ENCODE measurements at regions not wholly inside any gene's neighbourhood (a gene's known extent, or its start where the extent isn't known, plus 50 kb on each side); places are given as distances from the start of the nearest gene placed in this dataset.

DNA sequence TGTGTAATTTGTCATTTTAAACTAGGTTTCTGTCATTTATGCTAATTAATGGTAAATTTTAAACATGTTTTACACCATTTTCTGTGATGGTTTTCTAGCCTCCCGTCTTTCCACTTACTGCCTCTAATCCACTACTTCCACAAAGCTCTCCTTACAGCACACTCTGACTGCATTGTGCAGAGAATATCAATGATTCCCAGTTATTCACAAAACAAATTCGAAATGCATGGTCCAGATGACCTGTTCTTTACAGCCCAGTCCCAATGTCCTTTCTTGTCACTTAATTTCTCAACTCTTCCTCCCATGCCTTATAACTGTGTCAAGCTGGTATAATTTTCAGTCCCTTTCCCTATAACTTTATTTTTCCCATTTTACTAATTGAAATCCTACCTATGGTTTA lies 770.5 kb downstream of the USP25 start:
- Histone ChIP-seq H3K4me1 (ENCODE audit: control insufficient read depth in 1 of 2, insufficient read depth in 2 of 2, low read length in 2 of 2) (no peaks in the 10 kb centered on the region), H3K27ac (ENCODE audit: low read depth in 1 of 2, low read length in 2 of 2) (no peak overlapping the region), H3K27me3 (ENCODE audit: control insufficient read depth in 1 of 2, insufficient read depth in 2 of 2, low read length in 1 of 2) (no peaks in the 10 kb centered on the region), H3K9me3 (ENCODE audit: control insufficient read depth, low read length) (no peaks in the 10 kb centered on the region), H3K36me3 (ENCODE audit: control insufficient read depth in 1 of 2, insufficient read depth in 2 of 2, low read length in 1 of 2) (no peaks in the 10 kb centered on the region), H3K4me3 (ENCODE audit: low read length in 2 of 2) (no peak overlapping the region)
- intact Hi-C loops (cut with DNase I): no loop called here
- ATAC-seq (ENCODE audit: low FRiP score) (no peak), DNase-seq (no peak)
- WGBS, 2 donors: 92 to 95% methylated on average over 2 of the region's 2 CpGs

DNA sequence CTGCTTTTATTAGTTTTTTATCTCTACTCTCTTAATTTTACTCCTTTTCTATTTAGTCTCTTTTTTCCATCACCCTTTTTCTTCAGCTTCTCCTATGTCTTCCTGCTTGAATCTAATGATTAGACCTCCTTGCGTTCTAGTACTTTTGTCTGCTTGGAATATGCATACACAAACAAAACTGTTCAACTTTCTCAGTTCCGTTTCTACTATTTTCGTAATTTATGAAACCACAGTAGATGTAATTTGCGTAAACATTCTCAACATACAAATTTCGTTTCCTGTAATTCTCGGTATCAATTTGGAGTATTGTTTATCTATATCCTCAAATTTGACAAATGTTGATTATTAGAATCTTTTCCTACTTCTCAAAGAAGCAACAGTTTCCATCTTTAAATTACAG lies 772.5 kb downstream of the USP25 start:
- 97% methylated on average over 6 of the region's 6 CpGs for WGBS, 2 donors

DNA sequence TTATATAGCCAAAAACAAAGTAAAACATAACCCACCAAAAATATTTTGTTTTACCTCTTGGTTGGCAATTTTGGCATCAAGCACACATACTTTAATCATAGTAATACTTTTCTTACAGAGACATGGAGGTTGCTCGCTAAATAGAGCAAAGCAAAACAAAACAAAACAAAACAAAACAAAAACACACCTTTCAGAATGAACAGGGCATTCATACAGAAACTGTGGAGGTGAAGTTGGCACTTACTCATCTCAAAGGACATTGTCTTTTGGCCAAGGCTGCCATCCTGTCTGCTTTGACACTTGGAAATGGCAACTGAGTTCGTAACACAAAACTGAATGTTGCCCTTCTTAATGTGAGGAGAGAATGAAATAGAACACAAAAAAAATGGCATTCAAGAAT lies 773.1 kb downstream of the USP25 start:
- Histone ChIP-seq H3K4me3 (ENCODE audit: low read length in 2 of 2) (no peak overlapping the region), H3K4me1 (ENCODE audit: control insufficient read depth in 1 of 2, insufficient read depth in 2 of 2, low read length in 2 of 2) (no peaks in the 10 kb centered on the region), H3K36me3 (ENCODE audit: control insufficient read depth in 1 of 2, insufficient read depth in 2 of 2, low read length in 1 of 2) (no peaks in the 10 kb centered on the region), H3K27ac (ENCODE audit: low read depth in 1 of 2, low read length in 2 of 2) (no peak overlapping the region), H3K9me3 (ENCODE audit: control insufficient read depth, low read length) (no peaks in the 10 kb centered on the region), H3K27me3 (ENCODE audit: control insufficient read depth in 1 of 2, insufficient read depth in 2 of 2, low read length in 1 of 2) (no peaks in the 10 kb centered on the region)
- ATAC-seq (ENCODE audit: low FRiP score) (no peak), DNase-seq (no peak)
- 99 to 100% methylated on average over 2 of the region's 2 CpGs for WGBS, 2 donors
- intact Hi-C loops (cut with DNase I): no loop called here

More for the DNA sequence above, 772.5 kb downstream of the USP25 start:
- H3K36me3 ChIP-seq (ENCODE audit: control insufficient read depth in 1 of 2, insufficient read depth in 2 of 2, low read length in 1 of 2): no peaks in the 10 kb centered on the region
- no peaks in the 10 kb centered on the region for H3K9me3 ChIP-seq (ENCODE audit: control insufficient read depth, low read length)
- no peak for ATAC-seq (ENCODE audit: low FRiP score)
- H3K27me3 ChIP-seq (ENCODE audit: control insufficient read depth in 1 of 2, insufficient read depth in 2 of 2, low read length in 1 of 2): no peaks in the 10 kb centered on the region
- no peak overlapping the region for H3K4me3 ChIP-seq (ENCODE audit: low read length in 2 of 2)
- no peak overlapping the region for H3K27ac ChIP-seq (ENCODE audit: low read depth in 1 of 2, low read length in 2 of 2)
- intact Hi-C loops (cut with DNase I): no loop called here
- H3K4me1 ChIP-seq (ENCODE audit: control insufficient read depth in 1 of 2, insufficient read depth in 2 of 2, low read length in 2 of 2): no peaks in the 10 kb centered on the region
- no peak for DNase-seq

- intact Hi-C loops (cut with DNase I): no loop called here
- no peaks in the 10 kb centered on the region for H3K27me3 ChIP-seq (ENCODE audit: control insufficient read depth in 1 of 2, insufficient read depth in 2 of 2, low read length in 1 of 2)
- ATAC-seq (ENCODE audit: low FRiP score): no peak
Measured at GRCh38 chr21:16504281-16504680, 774.5 kb downstream of the USP25 start.

DNA sequence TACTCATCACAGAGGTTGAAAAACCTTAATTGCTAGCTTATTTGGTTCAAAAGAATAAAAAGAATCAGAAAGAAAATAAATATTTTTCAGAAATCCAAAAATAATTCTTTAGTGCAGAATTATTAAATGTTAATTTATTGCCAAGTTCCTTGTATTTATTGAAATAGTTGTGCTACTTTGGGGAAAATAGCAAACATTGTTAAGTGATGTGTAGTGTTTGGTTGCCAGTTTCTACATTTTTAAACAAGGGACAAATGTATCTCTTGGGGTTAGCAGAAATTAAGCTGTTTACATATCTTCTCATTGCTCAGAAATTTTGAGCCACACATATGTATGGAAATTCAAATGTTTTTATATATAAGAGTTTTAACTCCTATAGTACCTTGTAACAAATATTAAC lies 775.0 kb downstream of the USP25 start:
- Histone ChIP-seq H3K27me3 (ENCODE audit: control insufficient read depth in 1 of 2, insufficient read depth in 2 of 2, low read length in 1 of 2) (no peaks in the 10 kb centered on the region), H3K36me3 (ENCODE audit: control insufficient read depth in 1 of 2, insufficient read depth in 2 of 2, low read length in 1 of 2) (no peaks in the 10 kb centered on the region), H3K4me3 (ENCODE audit: low read length in 2 of 2) (no peak overlapping the region), H3K27ac (ENCODE audit: low read depth in 1 of 2, low read length in 2 of 2) (no peak overlapping the region), H3K9me3 (ENCODE audit: control insufficient read depth, low read length) (no peaks in the 10 kb centered on the region), H3K4me1 (ENCODE audit: control insufficient read depth in 1 of 2, insufficient read depth in 2 of 2, low read length in 2 of 2) (no peaks in the 10 kb centered on the region)
- ATAC-seq (ENCODE audit: low FRiP score) (no peak), DNase-seq (no peak)
- intact Hi-C loops (cut with DNase I): no loop called here

More at GRCh38 chr21:16504281-16504680, 774.5 kb downstream of the USP25 start:
- H3K36me3 ChIP-seq (ENCODE audit: control insufficient read depth in 1 of 2, insufficient read depth in 2 of 2, low read length in 1 of 2): no peaks in the 10 kb centered on the region
- DNase-seq: no peak
- H3K9me3 ChIP-seq (ENCODE audit: control insufficient read depth, low read length): no peaks in the 10 kb centered on the region
- H3K27ac ChIP-seq (ENCODE audit: low read depth in 1 of 2, low read length in 2 of 2): no peak overlapping the region
- no peak overlapping the region for H3K4me3 ChIP-seq (ENCODE audit: low read length in 2 of 2)
- H3K4me1 ChIP-seq (ENCODE audit: control insufficient read depth in 1 of 2, insufficient read depth in 2 of 2, low read length in 2 of 2): no peaks in the 10 kb centered on the region
- WGBS, 2 donors: 24 to 25% methylated on average over 2 of the region's 2 CpGs

GRCh38 chr21:16509476-16509875 lies 779.7 kb downstream of the USP25 start:
- 62 to 72% methylated on average over 3 of the region's 3 CpGs for WGBS, 2 donors
- no peaks in the 10 kb centered on the region for H3K4me1 ChIP-seq (ENCODE audit: control insufficient read depth in 1 of 2, insufficient read depth in 2 of 2, low read length in 2 of 2)

DNA sequence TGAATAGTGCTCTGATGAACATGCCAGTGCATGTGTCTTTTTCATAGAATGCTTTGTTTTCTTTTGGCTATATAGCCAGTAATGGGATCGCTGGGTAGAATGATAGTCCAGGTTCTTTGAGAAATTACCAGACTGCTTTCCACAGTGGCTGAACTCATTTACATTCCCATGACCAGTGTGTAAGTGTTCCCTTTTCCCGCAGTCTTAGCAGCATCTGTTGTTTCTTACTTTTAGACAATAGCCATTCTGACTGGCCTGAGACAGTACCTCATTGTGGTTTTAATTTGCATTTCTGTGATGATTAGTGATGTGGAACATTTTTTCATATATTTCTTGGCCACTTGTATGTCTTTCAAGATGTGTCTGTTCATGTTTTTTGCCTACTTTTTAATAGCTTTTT lies 784.5 kb downstream of the USP25 start:
- intact Hi-C loops (cut with DNase I): no loop called here
- Histone ChIP-seq H3K36me3 (ENCODE audit: control insufficient read depth in 1 of 2, insufficient read depth in 2 of 2, low read length in 1 of 2) (no peaks in the 10 kb centered on the region), H3K9me3 (ENCODE audit: control insufficient read depth, low read length) (no peaks in the 10 kb centered on the region), H3K4me1 (ENCODE audit: control insufficient read depth in 1 of 2, insufficient read depth in 2 of 2, low read length in 2 of 2) (no peaks in the 10 kb centered on the region), H3K4me3 (ENCODE audit: low read length in 2 of 2) (no peak overlapping the region), H3K27me3 (ENCODE audit: control insufficient read depth in 1 of 2, insufficient read depth in 2 of 2, low read length in 1 of 2) (no peaks in the 10 kb centered on the region), H3K27ac (ENCODE audit: low read depth in 1 of 2, low read length in 2 of 2) (no peak overlapping the region)
- ATAC-seq (ENCODE audit: low FRiP score): no peak
- 94 to 95% methylated on average over 2 of the region's 2 CpGs for WGBS, 2 donors
- no peak for DNase-seq

More at GRCh38 chr21:16509476-16509875, 779.7 kb downstream of the USP25 start:
- no peaks in the 10 kb centered on the region for H3K9me3 ChIP-seq (ENCODE audit: control insufficient read depth, low read length)
- H3K27ac ChIP-seq (ENCODE audit: low read depth in 1 of 2, low read length in 2 of 2): no peak overlapping the region
- DNase-seq (no peak), ATAC-seq (ENCODE audit: low FRiP score) (no peak)
- no peaks in the 10 kb centered on the region for H3K27me3 ChIP-seq (ENCODE audit: control insufficient read depth in 1 of 2, insufficient read depth in 2 of 2, low read length in 1 of 2)
- no peak overlapping the region for H3K4me3 ChIP-seq (ENCODE audit: low read length in 2 of 2)
- intact Hi-C loops (cut with DNase I): no loop called here
- no peaks in the 10 kb centered on the region for H3K36me3 ChIP-seq (ENCODE audit: control insufficient read depth in 1 of 2, insufficient read depth in 2 of 2, low read length in 1 of 2)

DNA sequence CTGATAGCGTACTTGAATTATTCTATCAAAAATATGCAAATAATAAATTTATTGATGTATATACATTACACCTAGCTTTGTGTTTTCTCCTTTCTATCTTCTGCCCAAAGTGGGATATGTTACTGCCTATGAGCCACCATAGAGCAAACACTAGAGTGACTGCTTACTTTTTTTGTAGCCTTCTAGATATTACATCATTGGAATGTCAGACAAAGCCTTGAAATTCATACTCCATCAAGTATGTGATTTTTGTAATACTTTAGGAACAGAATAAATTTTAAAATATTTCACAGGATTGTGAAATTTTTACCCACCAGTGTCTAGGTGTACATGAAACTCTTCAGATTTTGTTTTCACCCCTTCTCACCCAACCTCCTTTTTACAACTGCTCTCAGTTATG lies 787.6 kb downstream of the USP25 start:
- 97 to 99% methylated on average over 1 of the region's 1 CpG for WGBS, 2 donors
- intact Hi-C loops (cut with DNase I): no loop called here
- Histone ChIP-seq H3K9me3 (ENCODE audit: control insufficient read depth, low read length) (no peaks in the 10 kb centered on the region), H3K4me1 (ENCODE audit: control insufficient read depth in 1 of 2, insufficient read depth in 2 of 2, low read length in 2 of 2) (no peaks in the 10 kb centered on the region), H3K4me3 (ENCODE audit: low read length in 2 of 2) (no peak overlapping the region), H3K36me3 (ENCODE audit: control insufficient read depth in 1 of 2, insufficient read depth in 2 of 2, low read length in 1 of 2) (no peaks in the 10 kb centered on the region), H3K27ac (ENCODE audit: low read depth in 1 of 2, low read length in 2 of 2) (no peak overlapping the region), H3K27me3 (ENCODE audit: control insufficient read depth in 1 of 2, insufficient read depth in 2 of 2, low read length in 1 of 2) (no peaks in the 10 kb centered on the region)
- no peak for ATAC-seq (ENCODE audit: low FRiP score)
- DNase-seq: no peak

DNA sequence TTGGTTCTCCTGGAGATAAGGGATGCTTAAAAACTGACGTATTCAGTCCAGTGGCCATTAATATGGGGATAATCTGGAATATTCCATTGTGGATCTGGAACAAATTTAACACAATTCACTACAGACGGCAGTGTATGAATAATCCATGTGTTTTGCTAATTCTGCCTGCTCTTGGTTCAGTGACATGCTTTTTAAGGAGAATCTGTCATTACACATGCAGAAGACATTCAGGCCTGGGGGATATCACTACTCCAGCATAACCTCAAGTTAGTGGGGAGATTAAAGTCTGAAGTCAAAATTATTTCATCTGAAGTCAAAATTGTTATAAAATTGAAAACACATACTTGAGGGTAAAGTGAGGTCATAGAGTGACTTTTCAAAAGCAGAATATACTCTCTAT lies 789.3 kb downstream of the USP25 start:
- H3K9me3 ChIP-seq (ENCODE audit: control insufficient read depth, low read length): no peaks in the 10 kb centered on the region
- H3K4me3 ChIP-seq (ENCODE audit: low read length in 2 of 2): no peak overlapping the region
- H3K4me1 ChIP-seq (ENCODE audit: control insufficient read depth in 1 of 2, insufficient read depth in 2 of 2, low read length in 2 of 2): no peaks in the 10 kb centered on the region
- ATAC-seq (ENCODE audit: low FRiP score) (no peak), DNase-seq (no peak)
- no peaks in the 10 kb centered on the region for H3K27me3 ChIP-seq (ENCODE audit: control insufficient read depth in 1 of 2, insufficient read depth in 2 of 2, low read length in 1 of 2)
- intact Hi-C loops (cut with DNase I): no loop called here
- no peaks in the 10 kb centered on the region for H3K36me3 ChIP-seq (ENCODE audit: control insufficient read depth in 1 of 2, insufficient read depth in 2 of 2, low read length in 1 of 2)
- no peak overlapping the region for H3K27ac ChIP-seq (ENCODE audit: low read depth in 1 of 2, low read length in 2 of 2)
- 86 to 91% methylated on average over 2 of the region's 2 CpGs for WGBS, 2 donors

All from aorta (tissue), 5 donors.